Fibroblast of the aortic adventitia (primary cell): ENCODE measurements at regions not wholly inside any gene's neighbourhood (a gene's known extent, or its start where the extent isn't known, plus 50 kb on each side); places are given as distances from the start of the nearest gene placed in this dataset.

Source experiments
- DNase-seq: peaks from one replicate; pipeline ENCODE4 v3.0.0-alpha.2; 2010; ENCODE audit warnings: low read depth
- H3K4me3 ChIP-seq: 2 replicates; pipeline ENCODE4 v1.5.1; 2011; ENCODE audit warnings: low read depth, mild to moderate bottlenecking, control low read depth, low read length, moderate library complexity
- TF ChIP-seq, protein P1 (sequence below): IDR thresholded peaks from 2 replicates; pipeline ENCODE4 v1.5.1; 2011; ENCODE audit warnings: mild to moderate bottlenecking, low read length, control low read depth, inconsistent platforms; ENCODE audit not compliant: insufficient read depth

DNA sequence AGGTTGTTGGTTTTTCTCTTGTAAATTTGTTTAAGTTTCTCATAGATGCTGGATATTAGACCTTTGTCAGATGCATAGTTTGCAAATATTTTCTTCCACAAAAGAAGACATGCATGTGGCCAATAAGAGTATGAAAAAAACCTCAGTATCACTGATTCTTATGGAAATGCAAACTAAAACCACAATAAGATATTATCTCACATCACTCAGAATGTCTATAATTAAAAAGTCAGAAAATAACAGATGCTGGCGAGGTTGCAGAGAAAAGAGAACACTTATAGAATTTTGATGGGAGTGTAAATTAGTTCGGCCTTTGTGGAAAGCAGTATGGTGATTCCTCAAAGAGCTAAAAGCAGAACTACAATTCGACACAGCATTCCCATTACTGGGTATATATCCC is 1355.6 kb downstream of the FAM133A start:
- DNase-seq: no peak
- H3K4me3 ChIP-seq: no peak overlapping the region
- TF ChIP-seq, protein P1, sequence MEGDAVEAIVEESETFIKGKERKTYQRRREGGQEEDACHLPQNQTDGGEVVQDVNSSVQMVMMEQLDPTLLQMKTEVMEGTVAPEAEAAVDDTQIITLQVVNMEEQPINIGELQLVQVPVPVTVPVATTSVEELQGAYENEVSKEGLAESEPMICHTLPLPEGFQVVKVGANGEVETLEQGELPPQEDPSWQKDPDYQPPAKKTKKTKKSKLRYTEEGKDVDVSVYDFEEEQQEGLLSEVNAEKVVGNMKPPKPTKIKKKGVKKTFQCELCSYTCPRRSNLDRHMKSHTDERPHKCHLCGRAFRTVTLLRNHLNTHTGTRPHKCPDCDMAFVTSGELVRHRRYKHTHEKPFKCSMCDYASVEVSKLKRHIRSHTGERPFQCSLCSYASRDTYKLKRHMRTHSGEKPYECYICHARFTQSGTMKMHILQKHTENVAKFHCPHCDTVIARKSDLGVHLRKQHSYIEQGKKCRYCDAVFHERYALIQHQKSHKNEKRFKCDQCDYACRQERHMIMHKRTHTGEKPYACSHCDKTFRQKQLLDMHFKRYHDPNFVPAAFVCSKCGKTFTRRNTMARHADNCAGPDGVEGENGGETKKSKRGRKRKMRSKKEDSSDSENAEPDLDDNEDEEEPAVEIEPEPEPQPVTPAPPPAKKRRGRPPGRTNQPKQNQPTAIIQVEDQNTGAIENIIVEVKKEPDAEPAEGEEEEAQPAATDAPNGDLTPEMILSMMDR: no peak

GRCh38 chrX:95040104-95040503 is 1366.1 kb downstream of the FAM133A start:
- no peak overlapping the region for H3K4me3 ChIP-seq
- no peak for DNase-seq
- TF ChIP-seq, protein P1: no peak

DNA sequence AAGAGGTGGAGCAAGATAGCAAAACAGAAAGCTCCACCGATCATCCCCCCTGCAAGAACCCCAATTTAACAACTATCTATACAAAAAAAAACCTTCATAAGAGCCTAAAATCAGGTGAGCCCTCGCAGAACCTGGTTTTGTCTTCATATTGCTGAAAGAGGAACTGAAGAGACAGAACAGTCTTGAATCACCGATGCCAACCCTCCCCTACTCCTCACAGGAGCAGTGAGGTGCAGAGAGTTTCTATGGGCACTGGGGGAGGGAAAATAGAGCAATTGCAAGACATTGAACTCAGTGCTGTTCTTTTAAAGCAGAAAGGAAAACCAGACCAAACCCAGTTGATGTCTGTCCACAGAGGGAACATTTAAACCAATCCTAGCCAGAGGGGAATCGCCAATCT is 1370.3 kb downstream of the FAM133A start:
- TF ChIP-seq, protein P1: no peak

DNA sequence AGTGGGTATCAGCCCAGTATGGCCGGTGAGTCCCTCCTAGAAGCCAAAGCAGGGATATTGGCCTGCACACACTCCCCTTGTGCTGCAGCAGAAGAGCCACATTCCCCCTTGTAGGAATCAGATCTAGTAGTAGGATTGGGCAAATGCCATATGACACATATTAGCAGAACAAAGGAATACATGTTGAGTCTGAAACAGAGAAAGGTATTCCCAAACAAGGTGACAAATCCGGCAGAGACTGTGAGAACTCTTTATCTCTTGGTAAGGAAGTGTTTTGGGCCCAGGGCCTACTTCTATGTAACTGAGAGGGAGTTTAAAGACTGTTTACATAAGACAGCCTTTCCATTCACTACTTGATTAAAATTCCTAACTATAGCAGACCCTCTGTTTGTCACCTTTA is 1382.0 kb downstream of the FAM133A start:
- TF ChIP-seq, protein P1: no peak
- no peak for DNase-seq
- no peak overlapping the region for H3K4me3 ChIP-seq

More for the DNA sequence above, 1370.3 kb downstream of the FAM133A start:
- no peak overlapping the region for H3K4me3 ChIP-seq
- DNase-seq: no peak

- TF ChIP-seq, protein P1: peak; percentile 27
- DNase-seq: peak; percentile 51
- no peak overlapping the region for H3K4me3 ChIP-seq
These were observed 1382.9 kb downstream of the FAM133A start for GRCh38 chrX:95056901-95057300.

- TF ChIP-seq, protein P1: no peak
- DNase-seq: peak; percentile 62
- no peak overlapping the region for H3K4me3 ChIP-seq
These were observed 1383.3 kb downstream of the FAM133A start for GRCh38 chrX:95057341-95057740.

DNA sequence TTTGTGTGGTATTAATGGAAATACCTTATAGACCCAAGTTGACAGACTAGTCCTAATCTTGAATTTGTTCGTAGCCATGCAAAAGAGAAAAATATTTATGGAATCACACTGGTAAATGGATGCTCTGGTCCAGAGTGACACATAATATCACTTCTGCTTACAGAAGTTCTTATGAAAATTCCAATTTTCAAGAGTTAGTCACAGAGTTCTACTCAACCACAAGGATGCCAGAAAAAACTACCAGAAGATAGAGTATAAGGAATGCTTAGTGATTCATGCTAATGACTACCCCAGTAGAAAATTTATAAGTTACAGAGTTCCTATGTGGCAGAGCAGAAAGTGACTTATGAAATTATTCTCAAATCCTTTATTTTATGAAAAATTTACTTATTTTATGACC is 1384.8 kb downstream of the FAM133A start:
- TF ChIP-seq, protein P1: no peak
- DNase-seq: peak; percentile 80
- no peak overlapping the region for H3K4me3 ChIP-seq
